Common myeloid progenitor, CD34-positive (primary cell): ENCODE measurements at regions not wholly inside any gene's neighbourhood (a gene's known extent, or its start where the extent isn't known, plus 50 kb on each side); places are given as distances from the start of the nearest gene placed in this dataset.

ENCODE experiments used
- CTCF ChIA-PET: fragments of 350-600 bp; sonication (Branson Sonifier 250); formaldehyde crosslinking; loops from one replicate; lab custom pipeline; 2021; ENCODE audit warnings: antibody characterized with exemption; lab: Charles Lee
- POLR2A ChIA-PET: fragments of 350-600 bp; sonication (Branson Sonifier 250); formaldehyde crosslinking; loops from one replicate; lab custom pipeline; 2021; ENCODE audit warnings: antibody characterized with exemption; lab: Charles Lee
- DNase-seq, 3 donors: peaks; one replicate each; pipeline versions ENCODE4 v3.0.0 to v3.0.0-alpha.2; 2013
- H3K27ac ChIP-seq, 2 experiments: 1 replicate in 1 of 2; 2 replicates in 1 of 2; pipeline ENCODE4 v1.7.0; 2013; ENCODE audit warnings: inconsistent platforms in 2 of 2, low read length in 2 of 2, mild to moderate bottlenecking in 2 of 2, low read depth in 1 of 2, moderate library complexity in 1 of 2; ENCODE audit not compliant: severe bottlenecking in 2 of 2, insufficient read depth in 1 of 2, poor library complexity in 1 of 2
- H3K27me3 ChIP-seq, 5 experiments: replicated peaks in 2 of 5; 1 replicate in 3 of 5; 2 replicates in 2 of 5; pipeline versions ENCODE4 v1.6.1 to v1.7.0; 2013; ENCODE audit warnings: low read length in 4 of 5, mild to moderate bottlenecking in 2 of 5, moderate library complexity in 2 of 5, inconsistent platforms in 1 of 5; ENCODE audit not compliant: insufficient read depth in 5 of 5, control insufficient read depth in 4 of 5
- H3K36me3 ChIP-seq, 4 experiments: 1 replicate in 2 of 4; 2 replicates in 2 of 4; pipeline versions ENCODE4 v1.6.1 to v1.7.0; 2013; ENCODE audit warnings: low read length in 3 of 4, control low read depth in 1 of 4, mild to moderate bottlenecking in 1 of 4; ENCODE audit not compliant: control insufficient read depth in 4 of 4, insufficient read depth in 4 of 4
- H3K4me1 ChIP-seq, 4 experiments: 1 replicate in 3 of 4; 2 replicates in 1 of 4; pipeline versions ENCODE4 v1.6.1 to v1.7.1; 2013; ENCODE audit warnings: low read length in 3 of 4, mild to moderate bottlenecking in 3 of 4, control low read depth in 1 of 4, inconsistent platforms in 1 of 4, moderate library complexity in 1 of 4; ENCODE audit not compliant: control insufficient read depth in 4 of 4, insufficient read depth in 4 of 4; ENCODE audit errors: control extremely low read depth in 1 of 4
- H3K4me3 ChIP-seq, 7 experiments: 1 replicate in 4 of 7; 2 replicates in 3 of 7; pipeline versions ENCODE4 v1.5.1 to v1.7.0; 2013; ENCODE audit warnings: mild to moderate bottlenecking in 7 of 7, low read length in 6 of 7, moderate library complexity in 6 of 7, inconsistent platforms in 2 of 7, low read depth in 2 of 7, control low read depth in 1 of 7; ENCODE audit not compliant: insufficient read depth in 4 of 7, control insufficient read depth in 1 of 7; ENCODE audit errors: extremely low read depth in 1 of 7
- H3K9me3 ChIP-seq, 5 experiments: 1 replicate in 4 of 5; 2 replicates in 1 of 5; pipeline versions ENCODE4 v1.6.1 to v1.7.1; 2013; ENCODE audit warnings: low read length in 4 of 5, mild to moderate bottlenecking in 2 of 5, inconsistent platforms in 1 of 5, low read depth in 1 of 5, moderate library complexity in 1 of 5; ENCODE audit not compliant: control insufficient read depth in 4 of 5, insufficient read depth in 2 of 5; ENCODE audit errors: control extremely low read depth in 1 of 5
- WGBS: methylation state at CpG from one replicate; pipeline ENCODE4 v1.1.5; 2013; ENCODE audit not compliant: insufficient coverage; 5-methylcytosine and 5-hydroxymethylcytosine counted together

GRCh38 chr11:116331381-116331780 lies 441.4 kb downstream of the BUD13 start:
- Histone ChIP-seq H3K27ac (no peak overlapping the region), H3K27me3 (peaks cover 0 to 3% (median 0%) of the 10 kb centered on the region in 5 experiments), H3K4me3 (no peak overlapping the region), H3K9me3 (no peaks in the 10 kb centered on the region), H3K4me1 (no peaks in the 10 kb centered on the region), H3K36me3 (no peaks in the 10 kb centered on the region)
- WGBS, result 95% methylated on average over 2 of the region's 4 CpGs
- POLR2A ChIA-PET, result no interaction called here
- CTCF ChIA-PET, result no interaction called here
- DNase-seq, result no peak

- Histone ChIP-seq H3K4me3 (no peak overlapping the region), H3K9me3 (no peaks in the 10 kb centered on the region), H3K27ac (no peak overlapping the region), H3K4me1 (no peaks in the 10 kb centered on the region), H3K27me3 (peaks cover 0 to 3% (median 0%) of the 10 kb centered on the region in 5 experiments), H3K36me3 (no peaks in the 10 kb centered on the region)
- CTCF ChIA-PET, result no interaction called here
- DNase-seq, result no peak
- WGBS, result 92% methylated on average over 4 of the region's 7 CpGs
- POLR2A ChIA-PET, result no interaction called here
Observed at GRCh38 chr11:116330439-116331185, 442.2 kb downstream of the BUD13 start.

DNA sequence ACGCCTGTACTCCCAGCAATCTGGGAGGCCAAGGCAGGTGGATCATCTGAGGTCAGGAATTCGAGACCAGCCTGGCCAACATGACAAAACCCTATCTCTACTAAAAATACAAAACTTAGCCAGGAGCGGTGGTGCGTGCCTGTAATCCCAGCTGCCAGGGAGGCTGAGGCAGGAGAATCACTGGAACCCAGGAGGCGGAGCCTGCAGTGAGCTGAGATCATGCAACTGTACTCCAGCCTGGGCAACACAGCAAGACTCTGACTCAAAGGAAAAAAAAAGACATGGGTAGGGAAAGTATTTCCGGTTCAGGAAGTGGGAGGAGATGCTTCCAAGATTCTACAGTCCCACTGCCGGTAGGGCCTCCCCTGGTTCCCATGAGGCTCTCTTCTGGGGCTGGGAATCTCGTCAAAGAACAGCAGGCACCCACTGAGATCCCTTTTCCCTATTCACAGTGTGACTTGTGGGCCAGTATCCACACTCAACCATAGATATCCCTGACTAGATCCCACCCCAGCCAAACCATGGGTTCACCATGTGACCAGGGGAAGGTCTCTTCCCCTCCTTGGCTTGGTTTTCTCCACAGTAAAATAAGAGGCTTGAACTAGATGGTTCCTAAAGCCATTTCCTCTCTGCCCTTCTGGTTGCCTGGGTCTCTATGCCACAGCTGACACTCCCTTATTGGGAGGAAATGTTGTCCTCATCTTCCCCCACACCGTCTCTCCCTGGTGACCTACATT lies 443.3 kb downstream of the BUD13 start:
- no peak overlapping the region for H3K4me3 ChIP-seq
- DNase-seq, result no peak
- peaks cover 0 to 3% (median 0%) of the 10 kb centered on the region in 5 experiments for H3K27me3 ChIP-seq
- POLR2A ChIA-PET, result no interaction called here
- H3K36me3 ChIP-seq, result no peaks in the 10 kb centered on the region
- no peak overlapping the region for H3K27ac ChIP-seq
- H3K4me1 ChIP-seq, result no peaks in the 10 kb centered on the region
- CTCF ChIA-PET, result no interaction called here
- WGBS, result 87% methylated on average over 9 of the region's 9 CpGs
- no peaks in the 10 kb centered on the region for H3K9me3 ChIP-seq

- no peak overlapping the region for H3K4me3 ChIP-seq
- H3K9me3 ChIP-seq, result no peaks in the 10 kb centered on the region
- H3K4me1 ChIP-seq, result no peaks in the 10 kb centered on the region
- no peak for DNase-seq
- H3K27ac ChIP-seq, result no peak overlapping the region
- ChIA-PET CTCF (no interaction called here), POLR2A (no interaction called here)
- 97% methylated on average over 3 of the region's 3 CpGs for WGBS
- H3K36me3 ChIP-seq, result no peaks in the 10 kb centered on the region
- H3K27me3 ChIP-seq, result peaks cover 0 to 3% (median 0%) of the 10 kb centered on the region in 5 experiments
Observed at GRCh38 chr11:116328851-116329250, 443.9 kb downstream of the BUD13 start.

DNA sequence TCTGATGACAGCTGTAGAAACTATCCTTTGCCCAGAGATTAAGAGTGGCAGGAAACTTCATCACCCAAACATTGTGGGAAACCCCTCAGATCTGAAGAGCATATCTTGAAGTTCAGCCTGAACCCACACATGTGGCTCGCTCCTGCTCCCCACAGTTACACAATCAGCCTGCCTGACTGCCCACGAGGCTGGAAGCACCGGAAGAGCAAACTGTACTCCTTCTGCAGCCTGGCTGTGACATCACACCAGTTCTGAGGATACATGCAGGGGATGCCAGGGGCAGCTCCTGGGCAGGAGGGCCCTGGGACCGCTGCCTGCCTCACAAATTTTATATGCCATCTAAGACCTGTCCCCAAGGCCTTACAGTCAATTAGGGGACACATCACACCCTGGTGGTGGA lies 444.4 kb downstream of the BUD13 start:
- POLR2A ChIA-PET, result no interaction called here
- WGBS, result 85% methylated on average over 4 of the region's 4 CpGs
- no peak for DNase-seq
- H3K27me3 ChIP-seq, result peaks cover 0 to 3% (median 0%) of the 10 kb centered on the region in 5 experiments
- CTCF ChIA-PET, result no interaction called here
- no peaks in the 10 kb centered on the region for H3K4me1 ChIP-seq
- H3K36me3 ChIP-seq, result no peaks in the 10 kb centered on the region
- H3K9me3 ChIP-seq, result no peaks in the 10 kb centered on the region
- no peak overlapping the region for H3K27ac ChIP-seq
- H3K4me3 ChIP-seq, result no peak overlapping the region

DNA sequence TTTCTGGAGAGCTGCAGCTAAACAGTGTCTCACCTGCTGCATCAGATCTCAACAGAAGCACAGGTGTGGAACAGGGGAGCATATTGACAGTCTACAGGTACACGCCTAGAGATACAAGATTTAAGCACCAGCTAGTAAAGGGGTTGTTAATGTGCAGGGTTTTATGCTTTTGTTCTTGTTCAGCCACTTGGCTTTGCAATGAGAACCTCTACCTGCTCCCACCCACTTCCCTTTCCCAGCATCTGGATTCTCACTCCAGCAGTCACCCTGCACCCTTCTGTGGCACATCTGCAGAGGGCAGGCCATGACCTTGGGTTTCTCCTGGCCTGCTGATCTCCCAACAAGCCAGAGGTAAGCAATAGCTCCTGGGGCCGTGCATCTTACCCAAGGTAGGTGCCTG lies 446.6 kb downstream of the BUD13 start:
- ChIA-PET CTCF (no interaction called here), POLR2A (no interaction called here)
- Histone ChIP-seq H3K4me1 (no peaks in the 10 kb centered on the region), H3K27ac (no peak overlapping the region), H3K4me3 (no peak overlapping the region), H3K27me3 (peaks cover 0 to 3% (median 0%) of the 10 kb centered on the region in 5 experiments), H3K9me3 (no peaks in the 10 kb centered on the region), H3K36me3 (no peaks in the 10 kb centered on the region)
- no peak for DNase-seq
- 89% methylated on average over 2 of the region's 2 CpGs for WGBS

DNA sequence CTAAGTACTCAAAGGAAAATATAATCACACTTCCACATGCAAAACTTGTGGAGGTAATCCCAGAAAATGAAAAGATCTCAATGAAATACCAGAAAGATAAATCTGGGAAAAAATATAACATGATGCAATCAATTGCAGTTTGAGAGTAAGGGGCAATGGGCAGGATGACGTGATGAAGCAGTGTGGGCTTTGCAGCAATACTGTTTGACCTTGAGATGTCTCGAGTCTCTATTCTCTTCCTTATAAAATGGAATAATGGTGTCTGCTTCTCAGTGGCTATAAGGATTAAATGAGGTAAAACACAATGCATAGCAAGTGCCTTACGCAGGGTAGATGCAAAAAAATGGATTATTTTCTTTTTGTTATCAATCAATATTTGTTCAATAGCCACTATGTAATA lies 447.5 kb downstream of the BUD13 start:
- Histone ChIP-seq H3K27ac (no peak overlapping the region), H3K36me3 (no peaks in the 10 kb centered on the region), H3K27me3 (peaks cover 0 to 3% (median 0%) of the 10 kb centered on the region in 5 experiments), H3K4me1 (no peaks in the 10 kb centered on the region), H3K9me3 (no peaks in the 10 kb centered on the region), H3K4me3 (no peak overlapping the region)
- DNase-seq, result no peak
- no CpG with 5 or more reads among the region's 3 CpGs for WGBS
- ChIA-PET POLR2A (no interaction called here), CTCF (no interaction called here)
